ENCODE measurements at regions not wholly inside any gene's neighbourhood (a gene's known extent, or its start where the extent isn't known, plus 50 kb on each side); places are given as distances from the start of the nearest gene placed in this dataset.

GRCh38 chr1:90394247-90394646, 322.9 kb downstream of the BARHL2 start:
- Histone ChIP-seq H3K27me3 (ENCODE audit: control insufficient read depth, insufficient read depth, low read length) (no peaks in the 10 kb centered on the region), H3K4me1 (ENCODE audit: control insufficient read depth, insufficient read depth, low read length) (no peaks in the 10 kb centered on the region), H3K27ac (ENCODE audit: low read length) (no peak overlapping the region), H3K36me3 (ENCODE audit: control insufficient read depth, insufficient read depth, low read length) (no peaks in the 10 kb centered on the region), H3K9me3 (replicated peaks; ENCODE audit: control insufficient read depth, low read depth, low read length) (no peaks in the 10 kb centered on the region), H3K4me3 (ENCODE audit: low read length) (no peak overlapping the region)
- no peak for DNase-seq
- no CpG with 5 or more reads among the region's 2 CpGs for WGBS (ENCODE audit: insufficient coverage)

GRCh38 chr1:90393025-90393424, 324.1 kb downstream of the BARHL2 start:
- no peak for DNase-seq
- Histone ChIP-seq H3K36me3 (ENCODE audit: control insufficient read depth, insufficient read depth, low read length) (no peaks in the 10 kb centered on the region), H3K27ac (ENCODE audit: low read length) (no peak overlapping the region), H3K9me3 (replicated peaks; ENCODE audit: control insufficient read depth, low read depth, low read length) (no peaks in the 10 kb centered on the region), H3K4me3 (ENCODE audit: low read length) (no peak overlapping the region), H3K4me1 (ENCODE audit: control insufficient read depth, insufficient read depth, low read length) (no peaks in the 10 kb centered on the region), H3K27me3 (ENCODE audit: control insufficient read depth, insufficient read depth, low read length) (no peaks in the 10 kb centered on the region)

- WGBS (ENCODE audit: insufficient coverage): no CpG with 5 or more reads among the region's 1 CpG
- Histone ChIP-seq H3K36me3 (ENCODE audit: control insufficient read depth, insufficient read depth, low read length) (no peaks in the 10 kb centered on the region), H3K27me3 (ENCODE audit: control insufficient read depth, insufficient read depth, low read length) (no peaks in the 10 kb centered on the region), H3K4me1 (ENCODE audit: control insufficient read depth, insufficient read depth, low read length) (peaks cover 5% of the 10 kb centered on the region), H3K9me3 (replicated peaks; ENCODE audit: control insufficient read depth, low read depth, low read length) (no peaks in the 10 kb centered on the region), H3K4me3 (ENCODE audit: low read length) (no peak overlapping the region), H3K27ac (ENCODE audit: low read length) (no peak overlapping the region)
- no peak for DNase-seq
Measured at GRCh38 chr1:90391126-90391525, 326.0 kb downstream of the BARHL2 start.

- Histone ChIP-seq H3K9me3 (replicated peaks; ENCODE audit: control insufficient read depth, low read depth, low read length) (no peaks in the 10 kb centered on the region), H3K27ac (ENCODE audit: low read length) (peak overlapping the region; percentile 77), H3K36me3 (ENCODE audit: control insufficient read depth, insufficient read depth, low read length) (no peaks in the 10 kb centered on the region), H3K4me3 (ENCODE audit: low read length) (no peak overlapping the region), H3K4me1 (ENCODE audit: control insufficient read depth, insufficient read depth, low read length) (peaks cover 5% of the 10 kb centered on the region), H3K27me3 (ENCODE audit: control insufficient read depth, insufficient read depth, low read length) (no peaks in the 10 kb centered on the region)
- peak; percentile 87 for DNase-seq
- 17% methylated on average over 5 of the region's 6 CpGs for WGBS (ENCODE audit: insufficient coverage)
Measured at GRCh38 chr1:90387805-90388204, 329.3 kb downstream of the BARHL2 start.

- H3K4me1 ChIP-seq (ENCODE audit: control insufficient read depth, insufficient read depth, low read length): peaks cover 5% of the 10 kb centered on the region
- peak overlapping the region; percentile 77 for H3K27ac ChIP-seq (ENCODE audit: low read length)
- no peaks in the 10 kb centered on the region for H3K36me3 ChIP-seq (ENCODE audit: control insufficient read depth, insufficient read depth, low read length)
- no CpG with 5 or more reads among the region's 3 CpGs for WGBS (ENCODE audit: insufficient coverage)
- peak; percentile 63 for DNase-seq
- H3K9me3 ChIP-seq (replicated peaks; ENCODE audit: control insufficient read depth, low read depth, low read length): no peaks in the 10 kb centered on the region
- no peak overlapping the region for H3K4me3 ChIP-seq (ENCODE audit: low read length)
- no peaks in the 10 kb centered on the region for H3K27me3 ChIP-seq (ENCODE audit: control insufficient read depth, insufficient read depth, low read length)
Measured at GRCh38 chr1:90386899-90387720, 330.0 kb downstream of the BARHL2 start.

GRCh38 chr1:90384193-90384592, 332.9 kb downstream of the BARHL2 start:
- 47% methylated on average over 4 of the region's 6 CpGs for WGBS (ENCODE audit: insufficient coverage)

GRCh38 chr1:90382161-90382560, 334.9 kb downstream of the BARHL2 start:
- no peak for DNase-seq
- H3K9me3 ChIP-seq (replicated peaks; ENCODE audit: control insufficient read depth, low read depth, low read length): peaks cover 2% of the 10 kb centered on the region
- H3K4me1 ChIP-seq (ENCODE audit: control insufficient read depth, insufficient read depth, low read length): no peaks in the 10 kb centered on the region
- no peaks in the 10 kb centered on the region for H3K27me3 ChIP-seq (ENCODE audit: control insufficient read depth, insufficient read depth, low read length)
- no peaks in the 10 kb centered on the region for H3K36me3 ChIP-seq (ENCODE audit: control insufficient read depth, insufficient read depth, low read length)
- WGBS (ENCODE audit: insufficient coverage): 83% methylated on average over 3 of the region's 4 CpGs
- H3K4me3 ChIP-seq (ENCODE audit: low read length): no peak overlapping the region
- H3K27ac ChIP-seq (ENCODE audit: low read length): no peak overlapping the region

More at GRCh38 chr1:90384193-90384592, 332.9 kb downstream of the BARHL2 start:
- peaks cover 5% of the 10 kb centered on the region for H3K4me1 ChIP-seq (ENCODE audit: control insufficient read depth, insufficient read depth, low read length)
- H3K9me3 ChIP-seq (replicated peaks; ENCODE audit: control insufficient read depth, low read depth, low read length): no peaks in the 10 kb centered on the region
- H3K27ac ChIP-seq (ENCODE audit: low read length): no peak overlapping the region
- no peaks in the 10 kb centered on the region for H3K36me3 ChIP-seq (ENCODE audit: control insufficient read depth, insufficient read depth, low read length)
- DNase-seq: no peak
- no peak overlapping the region for H3K4me3 ChIP-seq (ENCODE audit: low read length)
- no peaks in the 10 kb centered on the region for H3K27me3 ChIP-seq (ENCODE audit: control insufficient read depth, insufficient read depth, low read length)

GRCh38 chr1:90381598-90381997, 335.5 kb downstream of the BARHL2 start:
- H3K4me3 ChIP-seq (ENCODE audit: low read length): no peak overlapping the region
- no peak for DNase-seq
- WGBS (ENCODE audit: insufficient coverage): no CpG with 5 or more reads among the region's 4 CpGs
- no peaks in the 10 kb centered on the region for H3K36me3 ChIP-seq (ENCODE audit: control insufficient read depth, insufficient read depth, low read length)
- H3K27ac ChIP-seq (ENCODE audit: low read length): no peak overlapping the region
- H3K4me1 ChIP-seq (ENCODE audit: control insufficient read depth, insufficient read depth, low read length): no peaks in the 10 kb centered on the region
- H3K27me3 ChIP-seq (ENCODE audit: control insufficient read depth, insufficient read depth, low read length): no peaks in the 10 kb centered on the region
- peaks cover 2% of the 10 kb centered on the region for H3K9me3 ChIP-seq (replicated peaks; ENCODE audit: control insufficient read depth, low read depth, low read length)

GRCh38 chr1:90371448-90371813, 345.7 kb downstream of the BARHL2 start:
- H3K27me3 ChIP-seq (ENCODE audit: control insufficient read depth, insufficient read depth, low read length): no peaks in the 10 kb centered on the region
- no peak overlapping the region for H3K4me3 ChIP-seq (ENCODE audit: low read length)
- no peaks in the 10 kb centered on the region for H3K9me3 ChIP-seq (replicated peaks; ENCODE audit: control insufficient read depth, low read depth, low read length)
- H3K27ac ChIP-seq (ENCODE audit: low read length): no peak overlapping the region
- no peak for DNase-seq
- no CpG with 5 or more reads among the region's 1 CpG for WGBS (ENCODE audit: insufficient coverage)
- H3K36me3 ChIP-seq (ENCODE audit: control insufficient read depth, insufficient read depth, low read length): no peaks in the 10 kb centered on the region
- no peaks in the 10 kb centered on the region for H3K4me1 ChIP-seq (ENCODE audit: control insufficient read depth, insufficient read depth, low read length)

GRCh38 chr1:90370686-90371447, 346.2 kb downstream of the BARHL2 start:
- 80% methylated on average over 1 of the region's 4 CpGs for WGBS (ENCODE audit: insufficient coverage)
- DNase-seq: no peak
- no peak overlapping the region for H3K27ac ChIP-seq (ENCODE audit: low read length)
- no peaks in the 10 kb centered on the region for H3K9me3 ChIP-seq (replicated peaks; ENCODE audit: control insufficient read depth, low read depth, low read length)
- no peaks in the 10 kb centered on the region for H3K4me1 ChIP-seq (ENCODE audit: control insufficient read depth, insufficient read depth, low read length)
- no peaks in the 10 kb centered on the region for H3K27me3 ChIP-seq (ENCODE audit: control insufficient read depth, insufficient read depth, low read length)
- no peak overlapping the region for H3K4me3 ChIP-seq (ENCODE audit: low read length)
- no peaks in the 10 kb centered on the region for H3K36me3 ChIP-seq (ENCODE audit: control insufficient read depth, insufficient read depth, low read length)
